DOHH2 (cell line): ENCODE measurements at regions not wholly inside any gene's neighbourhood (a gene's known extent, or its start where the extent isn't known, plus 50 kb on each side); places are given as distances from the start of the nearest gene placed in this dataset.

Experiments
- CTCF ChIP-seq: fragments of 200-600 bp; sonication (generic); IDR thresholded peaks from one replicate; pipeline ENCODE4 v1.5.1; 2014; ENCODE audit warnings: antibody characterized with exemption, mild to moderate bottlenecking, low read depth, low read length; ENCODE audit not compliant: poor library complexity, severe bottlenecking
- EZH2phosphoT487 ChIP-seq: fragments of 200-600 bp; sonication (generic); IDR thresholded peaks from 2 replicates; pipeline ENCODE4 v1.6.1; 2017; ENCODE audit warnings: borderline replicate concordance, mild to moderate bottlenecking, antibody characterized with exemption, low read length, moderate library complexity, mixed read lengths

- TF ChIP-seq CTCF (no peak), EZH2phosphoT487 (no peak)
These were observed 550.1 kb downstream of the DACH1 start for GRCh38 chr13:71316792-71317363.
